ENCODE measurements at regions not wholly inside any gene's neighbourhood (a gene's known extent, or its start where the extent isn't known, plus 50 kb on each side); places are given as distances from the start of the nearest gene placed in this dataset.

DNA sequence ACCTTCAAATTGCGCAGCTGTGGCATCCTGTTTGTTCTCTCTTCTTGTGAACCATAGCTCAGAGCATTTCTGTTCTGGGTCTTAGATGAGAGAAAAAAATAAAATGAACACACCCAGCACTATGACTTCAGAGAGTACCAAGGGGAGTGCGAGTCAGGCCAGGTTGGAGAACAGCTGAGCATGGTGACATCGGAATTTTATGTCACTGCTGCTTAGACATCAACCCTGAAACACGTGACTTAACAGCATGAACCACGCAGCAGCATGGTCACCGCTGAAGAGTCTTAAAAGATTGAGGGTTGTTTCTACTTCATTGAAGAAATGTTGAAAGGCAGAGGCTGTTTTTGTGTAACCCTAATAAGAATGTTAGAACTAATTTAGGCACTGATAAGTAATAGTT, 288.8 kb upstream of the SOX11 start:
- TF ChIP-seq EZH2 (IDR thresholded peaks at IDR 0.05; ENCODE audit: borderline replicate concordance, low read depth, low read length, severe bottlenecking) = no peak
- TF ChIP-seq, protein P1, sequence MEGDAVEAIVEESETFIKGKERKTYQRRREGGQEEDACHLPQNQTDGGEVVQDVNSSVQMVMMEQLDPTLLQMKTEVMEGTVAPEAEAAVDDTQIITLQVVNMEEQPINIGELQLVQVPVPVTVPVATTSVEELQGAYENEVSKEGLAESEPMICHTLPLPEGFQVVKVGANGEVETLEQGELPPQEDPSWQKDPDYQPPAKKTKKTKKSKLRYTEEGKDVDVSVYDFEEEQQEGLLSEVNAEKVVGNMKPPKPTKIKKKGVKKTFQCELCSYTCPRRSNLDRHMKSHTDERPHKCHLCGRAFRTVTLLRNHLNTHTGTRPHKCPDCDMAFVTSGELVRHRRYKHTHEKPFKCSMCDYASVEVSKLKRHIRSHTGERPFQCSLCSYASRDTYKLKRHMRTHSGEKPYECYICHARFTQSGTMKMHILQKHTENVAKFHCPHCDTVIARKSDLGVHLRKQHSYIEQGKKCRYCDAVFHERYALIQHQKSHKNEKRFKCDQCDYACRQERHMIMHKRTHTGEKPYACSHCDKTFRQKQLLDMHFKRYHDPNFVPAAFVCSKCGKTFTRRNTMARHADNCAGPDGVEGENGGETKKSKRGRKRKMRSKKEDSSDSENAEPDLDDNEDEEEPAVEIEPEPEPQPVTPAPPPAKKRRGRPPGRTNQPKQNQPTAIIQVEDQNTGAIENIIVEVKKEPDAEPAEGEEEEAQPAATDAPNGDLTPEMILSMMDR (IDR thresholded peaks at IDR 0.05; ENCODE audit: borderline replicate concordance, extremely low read depth, low read length, poor library complexity, severe bottlenecking) = no peak

Measured in DND-41 (cell line).